ENCODE measurements at regions not wholly inside any gene's neighbourhood (a gene's known extent, or its start where the extent isn't known, plus 50 kb on each side); places are given as distances from the start of the nearest gene placed in this dataset.
"Not testable (repeated sequence)": the region's sequence is repeated elsewhere in the genome, so short reads cannot be mapped to it uniquely, and the experiment has no call there.

DNA sequence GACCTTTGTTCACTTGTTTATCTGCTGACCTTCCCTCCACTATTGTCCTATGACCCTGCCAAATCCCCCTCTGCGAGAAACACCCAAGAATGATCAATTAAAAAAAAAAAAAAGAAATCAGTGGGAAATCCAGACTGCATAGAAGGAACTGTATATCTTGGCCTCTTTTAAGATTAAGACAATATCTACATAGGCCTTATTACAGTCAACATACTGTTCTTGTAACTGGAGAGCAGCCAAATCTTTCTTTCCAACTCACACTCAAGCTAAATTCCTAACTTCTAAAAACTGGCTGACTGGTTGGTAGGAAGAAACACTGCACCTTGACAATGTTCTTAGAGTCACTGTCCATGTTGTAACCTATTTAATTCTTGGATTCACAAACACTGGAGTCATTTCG, 824.1 kb upstream of the GBE1 start:
- not testable (repeated sequence) for TF ChIP-seq MAFK (IDR thresholded peaks at IDR 0.05; ENCODE audit: partially characterized antibody); ZC3H11A (IDR thresholded peaks at IDR 0.05); EP300 (IDR thresholded peaks at IDR 0.05)
